ENCODE measurements at regions not wholly inside any gene's neighbourhood (a gene's known extent, or its start where the extent isn't known, plus 50 kb on each side); places are given as distances from the start of the nearest gene placed in this dataset.

- TF ChIP-seq GATA3 (IDR thresholded peaks at IDR 0.05; ENCODE audit: low read depth, low read length) (no peak), GATA2 (IDR thresholded peaks at IDR 0.05; ENCODE audit: low read depth, low read length) (no peak)
These were observed 171.4 kb downstream of the EDEM1 start for GRCh38 chr3:5358911-5359310.
